Neural progenitor cell (in vitro differentiated cells): ENCODE measurements at regions not wholly inside any gene's neighbourhood (a gene's known extent, or its start where the extent isn't known, plus 50 kb on each side); places are given as distances from the start of the nearest gene placed in this dataset.

ENCODE experiments used
- EZH2 ChIP-seq: fragments of 200-600 bp; sonication (generic); IDR thresholded peaks from 2 replicates; pipeline ENCODE4 v1.6.1; 2017; ENCODE audit warnings: antibody characterized with exemption, mild to moderate bottlenecking, moderate library complexity
- EZH2phosphoT487 ChIP-seq: fragments of 200-600 bp; sonication (generic); IDR thresholded peaks from 2 replicates; pipeline ENCODE4 v1.6.1; 2017; ENCODE audit warnings: antibody characterized with exemption
- TF ChIP-seq, protein P1 (sequence below): fragments of 200-600 bp; sonication (generic); IDR thresholded peaks from 2 replicates; pipeline ENCODE4 v1.5.1; 2017; ENCODE audit warnings: antibody characterized with exemption, mild to moderate bottlenecking

DNA sequence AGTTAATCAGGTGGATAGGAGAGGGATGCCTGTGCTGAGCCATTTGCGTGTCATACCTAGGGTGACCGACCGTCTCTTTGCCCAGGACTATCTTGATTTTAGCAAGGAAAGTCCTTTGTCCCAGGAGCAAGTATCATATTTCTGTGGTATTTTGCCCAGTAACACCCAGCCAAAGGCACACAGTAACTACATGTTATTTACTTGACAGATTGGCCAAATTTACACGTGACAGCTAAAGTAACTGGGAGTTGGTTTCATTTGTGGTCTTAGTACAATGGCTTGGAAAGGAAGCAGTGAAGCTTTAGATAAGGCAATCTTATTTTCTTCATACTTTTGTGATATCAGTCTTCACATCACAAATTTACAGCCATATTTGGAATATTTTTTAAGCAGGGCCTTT, 142.1 kb downstream of the JCAD start:
- TF ChIP-seq, protein P1, sequence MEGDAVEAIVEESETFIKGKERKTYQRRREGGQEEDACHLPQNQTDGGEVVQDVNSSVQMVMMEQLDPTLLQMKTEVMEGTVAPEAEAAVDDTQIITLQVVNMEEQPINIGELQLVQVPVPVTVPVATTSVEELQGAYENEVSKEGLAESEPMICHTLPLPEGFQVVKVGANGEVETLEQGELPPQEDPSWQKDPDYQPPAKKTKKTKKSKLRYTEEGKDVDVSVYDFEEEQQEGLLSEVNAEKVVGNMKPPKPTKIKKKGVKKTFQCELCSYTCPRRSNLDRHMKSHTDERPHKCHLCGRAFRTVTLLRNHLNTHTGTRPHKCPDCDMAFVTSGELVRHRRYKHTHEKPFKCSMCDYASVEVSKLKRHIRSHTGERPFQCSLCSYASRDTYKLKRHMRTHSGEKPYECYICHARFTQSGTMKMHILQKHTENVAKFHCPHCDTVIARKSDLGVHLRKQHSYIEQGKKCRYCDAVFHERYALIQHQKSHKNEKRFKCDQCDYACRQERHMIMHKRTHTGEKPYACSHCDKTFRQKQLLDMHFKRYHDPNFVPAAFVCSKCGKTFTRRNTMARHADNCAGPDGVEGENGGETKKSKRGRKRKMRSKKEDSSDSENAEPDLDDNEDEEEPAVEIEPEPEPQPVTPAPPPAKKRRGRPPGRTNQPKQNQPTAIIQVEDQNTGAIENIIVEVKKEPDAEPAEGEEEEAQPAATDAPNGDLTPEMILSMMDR: no peak
- no peak for TF ChIP-seq EZH2phosphoT487
- no peak for TF ChIP-seq EZH2
